Testis (tissue), 2 donors: ENCODE measurements at regions not wholly inside any gene's neighbourhood (a gene's known extent, or its start where the extent isn't known, plus 50 kb on each side); places are given as distances from the start of the nearest gene placed in this dataset.

Source experiments
- DNase-seq: peaks from one replicate; pipeline ENCODE4 v3.0.0-alpha.2; 2019
- H3K27ac ChIP-seq, 2 donors: fragments of 200-600 bp; sonication (generic); one replicate each; pipeline ENCODE4 v1.5.1; 2019
- H3K27me3 ChIP-seq: fragments of 200-600 bp; sonication (generic); one replicate; pipeline ENCODE4 v1.5.1; 2019
- H3K36me3 ChIP-seq: fragments of 200-600 bp; sonication (generic); one replicate; pipeline ENCODE4 v1.5.1; 2017; ENCODE audit warnings: low read depth; ENCODE audit errors: missing control alignments
- H3K4me1 ChIP-seq: fragments of 200-600 bp; sonication (generic); one replicate; pipeline ENCODE4 v1.5.1; 2019
- H3K4me3 ChIP-seq, 2 donors: fragments of 200-600 bp; sonication (generic); one replicate each; pipeline ENCODE4 v1.5.1; 2017 to 2019
- H3K9me3 ChIP-seq: fragments of 200-600 bp; sonication (generic); one replicate; pipeline ENCODE4 v1.5.1; 2017
- POLR2A ChIP-seq: fragments of 450-650 bp; IDR thresholded peaks from one replicate; pipeline ENCODE4 v1.6.1; 2017; ENCODE audit warnings: antibody characterized with exemption, mild to moderate bottlenecking, moderate library complexity
- WGBS, 2 donors: methylation state at CpG; one replicate each; pipeline ENCODE4 v1.1.5; 2018; 5-methylcytosine and 5-hydroxymethylcytosine counted together
- intact Hi-C: fragments of 100-400 bp; cut with DNase I; formaldehyde crosslinking; loops from one replicate; pipeline ENCODE4 v1.15.1; 2023; ENCODE audit warnings: low total_unique reads
- TF ChIP-seq, protein P1 (sequence below), 3 experiments: fragments of 450-650 bp in 2 of 3; fragments of 200-600 bp in 1 of 3; sonication (generic) in 1 of 3; IDR thresholded peaks; one replicate each; pipeline ENCODE4 v1.5.1; 2016 to 2019; ENCODE audit warnings: antibody characterized with exemption in 3 of 3, mild to moderate bottlenecking in 2 of 3, moderate library complexity in 1 of 3

DNA sequence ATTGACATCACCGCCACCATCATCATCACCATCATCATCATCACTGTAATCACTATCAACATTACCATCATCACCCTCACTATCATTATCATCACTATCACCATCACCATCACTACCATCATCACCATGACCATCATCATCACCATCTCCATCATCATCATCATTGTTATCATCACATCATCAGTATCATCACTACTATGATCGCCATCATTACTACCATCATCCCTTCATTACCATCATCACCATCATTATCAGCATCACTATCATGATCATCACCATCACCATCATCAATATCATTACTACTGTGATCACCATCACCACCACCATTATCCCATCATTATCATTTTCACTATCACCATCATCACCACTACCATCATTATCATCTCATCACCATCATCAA lies 368.3 kb downstream of the SEC14L1 start:
- no peak for TF ChIP-seq POLR2A
- TF ChIP-seq, protein P1, sequence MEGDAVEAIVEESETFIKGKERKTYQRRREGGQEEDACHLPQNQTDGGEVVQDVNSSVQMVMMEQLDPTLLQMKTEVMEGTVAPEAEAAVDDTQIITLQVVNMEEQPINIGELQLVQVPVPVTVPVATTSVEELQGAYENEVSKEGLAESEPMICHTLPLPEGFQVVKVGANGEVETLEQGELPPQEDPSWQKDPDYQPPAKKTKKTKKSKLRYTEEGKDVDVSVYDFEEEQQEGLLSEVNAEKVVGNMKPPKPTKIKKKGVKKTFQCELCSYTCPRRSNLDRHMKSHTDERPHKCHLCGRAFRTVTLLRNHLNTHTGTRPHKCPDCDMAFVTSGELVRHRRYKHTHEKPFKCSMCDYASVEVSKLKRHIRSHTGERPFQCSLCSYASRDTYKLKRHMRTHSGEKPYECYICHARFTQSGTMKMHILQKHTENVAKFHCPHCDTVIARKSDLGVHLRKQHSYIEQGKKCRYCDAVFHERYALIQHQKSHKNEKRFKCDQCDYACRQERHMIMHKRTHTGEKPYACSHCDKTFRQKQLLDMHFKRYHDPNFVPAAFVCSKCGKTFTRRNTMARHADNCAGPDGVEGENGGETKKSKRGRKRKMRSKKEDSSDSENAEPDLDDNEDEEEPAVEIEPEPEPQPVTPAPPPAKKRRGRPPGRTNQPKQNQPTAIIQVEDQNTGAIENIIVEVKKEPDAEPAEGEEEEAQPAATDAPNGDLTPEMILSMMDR (IDR thresholded peaks at IDR 0.05): no peak
- 96 to 100% methylated on average over 2 of the region's 2 CpGs for WGBS, 2 donors

DNA sequence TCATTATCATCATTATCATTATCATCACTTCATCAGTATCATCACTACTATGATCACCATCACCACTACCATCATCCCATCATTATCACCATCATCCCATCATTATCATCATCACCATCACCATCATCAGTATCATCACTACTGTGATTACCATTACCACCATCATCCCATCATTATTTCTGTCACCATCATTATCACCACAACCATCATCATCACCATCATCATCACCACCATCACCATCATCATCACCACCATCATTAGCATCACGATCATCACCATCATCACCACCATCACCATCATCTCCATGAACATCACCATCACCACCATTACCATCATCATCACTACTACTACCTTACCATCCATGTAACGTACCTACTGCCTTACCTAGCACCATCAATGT lies 368.8 kb downstream of the SEC14L1 start:
- 89 to 100% methylated on average over 2 of the region's 2 CpGs for WGBS, 2 donors
- Histone ChIP-seq H3K9me3 (no peaks in the 10 kb centered on the region), H3K27me3 (no peaks in the 10 kb centered on the region), H3K4me1 (peaks cover 7% of the 10 kb centered on the region), H3K4me3 (no peak overlapping the region), H3K27ac (no peak overlapping the region), H3K36me3 (no peaks in the 10 kb centered on the region)
- intact Hi-C loops: no loop called here
- DNase-seq: no peak
- TF ChIP-seq, protein P1 (IDR thresholded peaks at IDR 0.05): no peak
- TF ChIP-seq POLR2A: no peak

More for the DNA sequence above, 368.3 kb downstream of the SEC14L1 start:
- Histone ChIP-seq H3K27me3 (no peaks in the 10 kb centered on the region), H3K4me3 (no peak overlapping the region), H3K36me3 (no peaks in the 10 kb centered on the region), H3K4me1 (peaks cover 10% of the 10 kb centered on the region), H3K27ac (no peak overlapping the region), H3K9me3 (no peaks in the 10 kb centered on the region)
- DNase-seq: no peak
- intact Hi-C loops: no loop called here

DNA sequence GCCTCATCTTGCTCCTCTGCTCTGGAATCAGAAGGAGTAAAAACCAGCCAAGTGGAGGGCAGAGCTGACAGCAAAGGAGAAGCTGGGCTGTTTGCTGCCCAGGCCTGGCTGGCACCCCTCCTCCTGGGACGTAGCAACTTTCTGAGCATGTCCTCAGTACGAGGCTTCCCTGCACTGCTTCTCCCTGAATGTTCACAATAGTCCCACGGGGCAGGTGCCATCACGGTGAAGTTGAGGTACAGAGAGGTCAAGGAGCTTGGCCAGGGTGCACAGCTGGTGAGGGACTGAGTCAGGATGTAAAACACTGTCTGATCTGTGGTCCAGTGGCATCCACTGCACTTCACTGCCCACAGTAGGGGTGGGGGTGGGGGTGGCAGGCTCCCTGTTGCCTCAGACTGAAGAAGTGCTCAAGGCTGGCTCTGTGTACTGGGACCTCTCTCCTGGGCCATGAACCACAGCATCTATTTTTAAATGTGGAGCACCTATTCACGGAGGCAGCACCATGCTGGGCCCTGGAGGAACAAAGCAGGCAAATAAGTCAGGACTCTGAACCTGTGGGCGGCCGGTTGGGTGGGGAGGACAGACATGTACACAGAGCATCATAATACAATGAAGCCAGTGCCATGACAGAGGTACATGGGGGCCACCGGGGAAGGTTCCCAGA lies 369.5 kb downstream of the SEC14L1 start:
- H3K27ac ChIP-seq: no peak overlapping the region
- no peak overlapping the region for H3K4me3 ChIP-seq
- intact Hi-C loops: no loop called here
- no peaks in the 10 kb centered on the region for H3K36me3 ChIP-seq
- H3K27me3 ChIP-seq: no peaks in the 10 kb centered on the region
- no peak for DNase-seq
- WGBS, 2 donors: 90 to 92% methylated on average over 8 of the region's 8 CpGs
- no peaks in the 10 kb centered on the region for H3K9me3 ChIP-seq
- TF ChIP-seq, protein P1 (IDR thresholded peaks at IDR 0.05): no peak
- TF ChIP-seq POLR2A: no peak
- peaks cover under 1% of the 10 kb centered on the region for H3K4me1 ChIP-seq

DNA sequence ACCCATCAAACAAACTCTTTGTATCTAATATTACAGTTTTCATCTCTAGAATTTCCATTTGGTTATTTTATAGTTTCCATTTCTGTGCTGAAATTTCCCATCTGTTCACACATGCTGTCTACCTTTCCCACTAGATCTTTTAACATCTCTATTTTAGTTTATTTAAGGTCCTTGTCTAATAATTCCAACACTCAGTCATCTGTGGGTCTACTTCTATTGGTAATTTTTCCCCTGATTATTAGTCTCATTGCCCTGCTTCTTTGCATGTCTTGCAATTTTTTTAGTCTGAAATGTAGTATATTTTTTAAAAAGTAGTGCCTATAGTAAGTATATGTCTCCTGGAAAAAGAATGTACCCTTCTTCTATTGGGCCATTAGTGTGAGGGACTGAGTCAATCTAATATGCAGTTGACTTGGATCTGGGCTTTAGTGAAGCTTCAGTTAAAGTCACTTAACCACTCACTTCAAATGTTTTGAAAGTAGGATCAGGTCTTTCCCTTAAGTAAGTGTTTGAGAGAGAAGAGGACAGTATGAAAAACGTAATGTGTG lies 370.8 kb downstream of the SEC14L1 start:
- H3K9me3 ChIP-seq: no peaks in the 10 kb centered on the region
- 84 to 85% methylated on average over 1 of the region's 1 CpG for WGBS, 2 donors
- DNase-seq: no peak
- H3K27me3 ChIP-seq: no peaks in the 10 kb centered on the region
- TF ChIP-seq, protein P1 (IDR thresholded peaks at IDR 0.05): no peak
- intact Hi-C loops: no loop called here
- no peak overlapping the region for H3K27ac ChIP-seq
- no peaks in the 10 kb centered on the region for H3K4me1 ChIP-seq
- H3K4me3 ChIP-seq: no peak overlapping the region
- no peaks in the 10 kb centered on the region for H3K36me3 ChIP-seq
